Activated naive CD4-positive, alpha-beta T cell treated with anti-CD3 and anti-CD28 coated beads, Interleukin-2, amount 50 U/mL, for 16 hours (primary cell): ENCODE measurements at regions not wholly inside any gene's neighbourhood (a gene's known extent, or its start where the extent isn't known, plus 50 kb on each side); places are given as distances from the start of the nearest gene placed in this dataset.

ENCODE experiments used
- DNase-seq: peaks from one replicate; pipeline ENCODE4 v3.0.0-alpha.2; 2020

GRCh38 chr6:166008441-166009369 lies 158.9 kb downstream of the TBXT start:
- no peak for DNase-seq

DNA sequence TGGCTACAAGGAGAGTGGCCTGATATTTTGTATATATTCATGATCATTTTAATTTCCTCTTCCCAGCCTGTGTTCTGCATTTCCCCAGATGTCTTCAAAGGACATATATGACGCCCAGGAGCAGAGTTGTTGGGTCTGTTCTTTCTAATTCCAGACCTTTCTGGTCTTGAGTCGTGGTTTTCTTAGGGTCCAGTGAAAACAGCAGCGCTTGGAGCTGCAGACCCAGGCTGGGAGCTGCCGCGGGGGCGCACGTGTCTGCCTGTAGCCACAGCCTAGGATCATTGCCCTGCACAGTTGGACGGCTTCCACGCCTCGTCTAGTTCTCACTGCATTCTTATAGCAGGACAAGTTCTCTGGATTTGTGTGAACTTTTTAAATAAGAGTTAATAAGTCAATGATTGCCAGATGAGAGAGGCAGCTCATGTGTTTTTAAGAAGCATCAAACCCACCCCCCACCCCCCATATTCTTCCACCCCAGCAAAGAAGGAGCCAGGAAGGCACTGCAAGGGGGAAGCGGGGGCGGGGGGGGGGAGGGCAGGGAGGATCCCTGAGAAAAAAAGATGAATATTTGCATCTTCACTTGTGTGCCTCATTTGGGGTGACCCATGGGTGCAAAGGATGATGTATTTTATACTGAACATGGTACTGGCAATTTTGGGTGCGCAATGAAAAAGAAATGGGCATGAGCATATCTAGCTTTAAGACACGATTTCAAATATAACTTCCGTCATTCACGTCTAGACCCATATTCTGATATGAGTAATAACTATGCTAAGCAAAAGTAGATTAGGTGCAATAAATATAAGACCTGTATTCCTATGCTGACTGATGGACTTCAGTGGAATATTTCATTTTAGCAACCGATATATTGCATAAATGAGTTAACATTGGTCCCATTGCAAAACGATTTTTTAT lies 160.0 kb downstream of the TBXT start:
- DNase-seq: no peak

DNA sequence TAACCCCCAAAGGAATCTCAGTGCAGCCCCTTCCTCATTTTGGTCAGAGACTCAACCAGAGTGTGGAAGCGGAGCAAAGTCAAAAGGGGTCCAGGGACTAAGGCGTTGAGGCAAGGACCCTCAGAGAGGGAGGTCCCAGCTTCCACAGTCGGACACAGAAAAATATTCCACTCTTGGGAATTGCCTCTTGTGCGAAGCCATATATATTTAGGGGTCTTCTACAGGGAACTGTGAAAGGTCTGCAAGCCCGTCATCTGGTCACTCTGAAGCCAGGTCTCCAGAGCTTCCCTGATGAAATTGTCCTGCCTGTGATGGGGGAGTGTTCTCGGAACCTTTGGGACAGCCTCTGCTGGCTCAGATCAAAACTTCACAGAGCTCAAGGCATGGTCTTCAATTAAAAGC lies 160.8 kb downstream of the TBXT start:
- DNase-seq: no peak

- no peak for DNase-seq
Measured at GRCh38 chr6:166005944-166006899, 161.4 kb downstream of the TBXT start.

GRCh38 chr6:166005401-166005943 lies 162.2 kb downstream of the TBXT start:
- no peak for DNase-seq

DNA sequence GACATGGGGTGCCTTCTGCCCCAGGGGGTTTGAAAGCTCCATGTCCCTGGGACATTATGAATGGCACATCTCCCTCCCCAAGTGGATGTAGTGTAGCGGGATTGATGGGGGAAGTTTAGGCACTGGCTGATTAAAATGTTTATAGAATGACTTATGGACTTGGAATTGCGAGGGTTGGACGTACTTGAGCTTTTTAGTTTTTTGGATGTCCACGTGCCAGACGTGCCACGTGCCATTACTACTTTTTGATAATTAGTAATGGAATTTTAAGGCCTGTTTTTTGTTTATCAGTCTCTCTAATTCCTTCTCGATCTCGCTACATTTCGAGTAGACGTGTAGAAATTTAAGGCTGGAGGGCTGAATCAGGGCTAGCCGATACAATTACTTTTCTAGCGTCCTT lies 162.8 kb downstream of the TBXT start:
- no peak for DNase-seq

- no peak for DNase-seq
Measured at GRCh38 chr6:166004471-166004870, 163.2 kb downstream of the TBXT start.

- DNase-seq: no peak
Measured at GRCh38 chr6:166003569-166003968, 164.1 kb downstream of the TBXT start.

GRCh38 chr6:166001359-166001758 lies 166.3 kb downstream of the TBXT start:
- DNase-seq: no peak

- DNase-seq: no peak
Measured at GRCh38 chr6:165999279-165999678, 168.4 kb downstream of the TBXT start.

- DNase-seq: no peak
Measured at GRCh38 chr6:165998072-165998471, 169.6 kb downstream of the TBXT start.

DNA sequence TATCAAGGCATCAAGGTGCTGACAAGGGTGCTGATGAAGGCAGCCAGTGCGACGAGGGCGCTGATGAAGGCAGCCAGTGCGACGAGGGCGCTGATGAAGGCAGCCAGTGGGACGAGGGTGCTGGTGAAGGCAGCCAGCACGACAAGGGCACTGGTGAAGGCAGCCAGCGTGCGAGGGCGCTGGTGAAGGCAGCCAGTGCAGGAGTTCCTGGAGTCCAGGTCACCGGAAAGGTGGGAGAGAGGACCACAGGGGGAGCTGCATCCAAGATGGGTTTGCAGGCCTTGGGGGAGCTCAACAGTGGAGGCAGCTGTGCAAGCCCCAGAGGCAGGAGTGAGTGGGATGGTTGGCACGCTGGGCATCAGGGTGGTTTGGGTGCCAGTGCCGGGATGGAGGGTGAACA lies 176.3 kb downstream of the TBXT start:
- DNase-seq: no peak

DNA sequence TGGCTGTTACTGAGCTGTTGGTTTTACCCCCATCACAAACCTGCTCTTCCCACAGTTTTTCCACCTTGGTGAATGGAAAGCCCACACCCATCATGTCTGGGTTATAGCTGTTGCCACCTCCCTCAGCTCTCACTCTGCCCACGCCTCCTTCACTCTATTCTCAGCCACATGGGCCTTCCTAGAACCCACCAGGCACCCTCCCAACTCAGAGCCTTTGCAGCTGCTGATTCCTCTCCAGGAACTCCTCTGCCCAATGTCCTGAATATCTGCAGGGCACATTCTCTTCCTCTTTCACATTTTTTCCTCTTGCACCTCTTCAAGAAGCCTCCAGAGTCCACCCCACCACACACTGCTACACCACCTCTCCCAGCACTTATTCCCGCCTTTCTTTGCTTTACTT lies 177.4 kb downstream of the TBXT start:
- no peak for DNase-seq

DNA sequence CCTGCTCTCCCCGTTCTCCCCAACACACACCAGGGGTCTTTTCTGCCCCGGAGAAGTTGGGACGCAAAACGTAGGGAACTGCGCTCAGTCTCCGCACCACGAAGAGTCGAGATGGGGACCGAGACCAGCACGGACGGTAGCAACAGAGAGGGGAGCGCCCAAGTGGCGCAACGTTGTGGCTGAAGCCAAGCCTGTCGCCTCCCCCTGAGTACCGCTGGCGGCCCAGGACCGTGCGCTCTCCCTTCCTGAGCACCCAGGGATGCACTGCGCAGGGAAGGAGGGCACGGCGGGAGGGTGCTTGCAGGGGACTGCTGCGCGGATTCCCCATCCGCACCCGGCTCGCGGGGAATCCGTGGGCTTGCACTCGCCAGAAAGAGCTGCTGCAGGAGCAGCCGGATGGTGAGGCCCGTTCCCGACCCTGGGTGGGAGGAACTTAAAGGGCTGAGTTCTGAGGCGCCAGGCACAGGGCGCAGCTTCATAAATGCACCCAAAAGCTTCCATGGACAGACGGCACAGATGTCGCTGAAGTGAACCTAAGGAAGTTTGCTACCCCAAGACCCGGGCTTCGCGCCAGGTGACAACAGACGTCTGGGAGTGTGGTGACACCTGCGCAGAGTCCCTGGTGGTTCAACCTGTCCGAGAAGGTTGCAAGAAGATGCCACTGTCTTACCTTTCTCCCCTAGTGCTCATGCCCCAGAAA lies 178.7 kb downstream of the TBXT start:
- DNase-seq: no peak

DNA sequence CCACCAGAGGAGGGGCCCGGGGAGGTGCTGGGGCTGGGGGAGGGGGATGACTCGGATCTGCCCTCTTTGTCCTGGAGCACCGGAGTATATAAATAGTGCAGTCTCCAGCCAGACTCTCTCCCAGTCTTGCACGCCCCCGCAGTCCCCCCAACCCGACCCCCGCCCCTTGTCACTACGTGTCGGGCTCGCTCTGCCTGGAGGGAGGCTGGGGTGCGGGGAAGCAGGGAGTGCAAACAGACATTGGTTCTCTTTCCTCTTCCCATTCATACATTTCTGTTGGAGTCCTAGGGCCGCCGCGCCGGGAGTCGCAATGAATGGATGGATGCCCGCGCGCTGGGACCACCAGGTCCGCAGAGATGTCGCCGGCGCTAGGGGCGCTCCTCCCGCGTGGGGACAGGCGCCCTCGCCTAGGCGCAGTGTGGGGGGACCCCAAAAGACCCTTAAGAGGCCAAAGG lies 179.3 kb downstream of the TBXT start:
- DNase-seq: no peak

DNA sequence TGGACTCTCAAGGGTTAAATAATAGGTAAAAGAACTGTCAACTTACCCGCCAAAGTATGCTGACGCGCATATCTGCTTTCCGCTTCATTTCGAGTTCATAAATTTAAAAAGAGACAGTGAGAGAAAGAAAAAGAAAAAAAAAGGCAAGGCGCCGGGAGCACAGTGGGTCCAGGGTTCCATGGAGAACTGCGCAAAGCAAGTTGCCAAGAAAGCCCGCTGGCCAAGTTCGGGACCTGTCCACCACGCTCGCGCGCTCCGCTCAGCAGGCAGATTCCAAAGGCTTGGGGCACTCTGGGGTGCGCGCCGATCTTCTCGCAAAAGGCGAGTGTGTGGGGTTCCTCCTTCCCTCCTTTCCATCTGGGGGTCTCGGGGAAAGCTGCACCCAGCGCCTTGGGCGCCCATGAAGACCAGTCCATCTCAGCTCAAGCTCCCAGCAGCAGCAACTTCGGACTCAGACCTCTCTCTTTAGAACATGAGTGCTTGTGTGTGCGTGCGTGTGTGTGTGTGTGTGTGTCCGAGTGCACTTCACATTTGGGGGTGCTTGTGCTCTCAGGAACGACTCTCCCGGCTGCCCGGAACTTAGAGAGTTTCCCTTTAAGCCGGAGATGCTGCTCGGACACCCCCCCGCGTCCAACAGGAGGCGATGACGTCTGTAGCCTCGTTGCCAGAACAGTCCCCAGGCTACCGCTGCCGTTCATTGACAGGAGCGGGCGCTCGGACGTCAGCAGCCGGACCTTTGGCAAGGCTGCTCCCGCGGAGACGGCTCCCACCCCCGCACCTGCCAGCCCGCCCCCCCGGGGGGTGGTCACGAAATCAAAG lies 180.0 kb downstream of the TBXT start:
- DNase-seq: no peak

- DNase-seq: no peak
Measured at GRCh38 chr6:165986914-165987482, 180.7 kb downstream of the TBXT start.

DNA sequence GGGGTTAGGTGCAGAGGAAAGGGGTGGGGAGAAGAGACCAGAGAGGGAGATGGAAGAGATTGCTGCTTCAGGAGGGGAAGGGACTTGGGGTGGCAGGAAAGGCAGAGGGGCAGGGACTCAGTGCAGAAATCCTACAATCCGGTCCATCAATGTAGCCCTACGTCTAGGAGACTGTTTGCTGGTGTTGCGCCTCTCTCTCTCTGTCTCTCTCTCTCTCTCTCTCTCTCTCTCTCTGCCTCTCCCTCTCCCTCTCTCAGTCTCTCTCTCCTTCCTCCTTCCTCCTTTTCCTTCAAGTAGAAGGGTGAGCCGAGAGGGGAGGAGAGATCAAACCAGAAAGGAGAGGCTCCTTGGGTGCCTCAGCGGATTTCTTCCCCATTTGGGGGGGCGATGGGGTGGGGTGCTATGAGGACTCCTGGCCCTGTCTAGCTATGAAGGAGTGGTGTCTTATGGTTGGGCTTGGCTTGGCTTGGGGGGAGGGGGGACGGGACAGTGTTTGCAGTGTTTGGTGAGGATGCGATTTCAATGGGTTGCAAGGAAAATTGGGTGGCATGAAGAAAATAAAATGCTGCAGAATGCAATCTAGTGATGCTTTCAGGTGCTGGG lies 181.2 kb downstream of the TBXT start:
- DNase-seq: no peak

- no peak for DNase-seq
Measured at GRCh38 chr6:165985806-165986299, 181.8 kb downstream of the TBXT start.
